HG03135 (cell line): ENCODE measurements at regions not wholly inside any gene's neighbourhood (a gene's known extent, or its start where the extent isn't known, plus 50 kb on each side); places are given as distances from the start of the nearest gene placed in this dataset.
"Not testable (repeated sequence)": the region's sequence is repeated elsewhere in the genome, so short reads cannot be mapped to it uniquely, and the experiment has no call there.

Experiments used
- ATAC-seq: cut with Tn5 transposase; IDR thresholded peaks from one replicate; pipeline ENCODE4 v1.9.1; 2021; ENCODE audit warnings: mild to moderate bottlenecking, moderate library complexity; ENCODE audit not compliant: unreplicated experiment

- not testable (repeated sequence) for ATAC-seq
These were observed 58.7 kb downstream of the POU5F2 start for GRCh38 chr5:93682471-93683404.

GRCh38 chr5:93681432-93681831 lies 60.0 kb downstream of the POU5F2 start:
- ATAC-seq, result no peak

GRCh38 chr5:93677359-93677891 lies 64.0 kb downstream of the POU5F2 start:
- ATAC-seq, result no peak

GRCh38 chr5:93676704-93677103 lies 64.7 kb downstream of the POU5F2 start:
- no peak for ATAC-seq

GRCh38 chr5:93675460-93676450 lies 65.6 kb downstream of the POU5F2 start:
- ATAC-seq, result peak; percentile 69

- ATAC-seq, result peak; percentile 61
These were observed 66.4 kb downstream of the POU5F2 start for GRCh38 chr5:93674866-93675459.

GRCh38 chr5:93674138-93674537 lies 67.3 kb downstream of the POU5F2 start:
- no peak for ATAC-seq

GRCh38 chr5:93673316-93673954 lies 68.0 kb downstream of the POU5F2 start:
- no peak for ATAC-seq

GRCh38 chr5:93665648-93666047 lies 75.8 kb downstream of the POU5F2 start:
- no peak for ATAC-seq

- no peak for ATAC-seq
These were observed 77.7 kb downstream of the NR2F1 start for GRCh38 chr5:93660677-93661076.

- no peak for ATAC-seq
These were observed 75.0 kb downstream of the NR2F1 start for GRCh38 chr5:93658044-93658443.

GRCh38 chr5:93654676-93655075 lies 71.7 kb downstream of the NR2F1 start:
- ATAC-seq, result no peak

GRCh38 chr5:93653716-93654115 lies 70.7 kb downstream of the NR2F1 start:
- ATAC-seq, result no peak

- no peak for ATAC-seq
These were observed 66.3 kb downstream of the NR2F1 start for GRCh38 chr5:93649234-93649900.

- ATAC-seq, result no peak
These were observed 61.7 kb downstream of the NR2F1 start for GRCh38 chr5:93644760-93645159.
